Ishikawa (cell line): ENCODE measurements at regions not wholly inside any gene's neighbourhood (a gene's known extent, or its start where the extent isn't known, plus 50 kb on each side); places are given as distances from the start of the nearest gene placed in this dataset.

ENCODE experiments used
- CEBPB ChIP-seq: IDR thresholded peaks from 2 replicates; pipeline ENCODE4 v1.6.1; 2012
- CREB1 ChIP-seq: IDR thresholded peaks from 2 replicates; pipeline ENCODE4 v1.6.1; 2012; ENCODE audit warnings: low read depth
- EGR1 ChIP-seq: IDR thresholded peaks from 2 replicates; pipeline ENCODE4 v1.6.1; 2012
- EP300 ChIP-seq: IDR thresholded peaks from 2 replicates; pipeline ENCODE4 v1.6.1; 2012; ENCODE audit warnings: borderline replicate concordance
- FOXM1 ChIP-seq: IDR thresholded peaks from 2 replicates; pipeline ENCODE4 v1.6.1; 2012; ENCODE audit warnings: low read depth, borderline replicate concordance
- MAX ChIP-seq: IDR thresholded peaks from 2 replicates; pipeline ENCODE4 v1.6.1; 2012
- NFIC ChIP-seq: IDR thresholded peaks from 2 replicates; pipeline ENCODE4 v1.6.1; 2012
- RAD21 ChIP-seq: IDR thresholded peaks from 2 replicates; pipeline ENCODE4 v1.6.1; 2012; ENCODE audit warnings: low read depth
- REST ChIP-seq: IDR thresholded peaks from 2 replicates; pipeline ENCODE4 v1.6.1; 2012; ENCODE audit warnings: low read depth, mild to moderate bottlenecking
- TAF1 ChIP-seq: IDR thresholded peaks from 2 replicates; pipeline ENCODE4 v1.6.1; 2012; ENCODE audit warnings: low read depth, mild to moderate bottlenecking
- TCF12 ChIP-seq: IDR thresholded peaks from 2 replicates; pipeline ENCODE4 v1.6.1; 2012; ENCODE audit warnings: low read depth
- TEAD4 ChIP-seq: IDR thresholded peaks from 2 replicates; pipeline ENCODE4 v1.6.1; 2012
- YY1 ChIP-seq: IDR thresholded peaks from 2 replicates; pipeline ENCODE4 v1.6.1; 2012; ENCODE audit warnings: low read depth
- ZBTB7A ChIP-seq: IDR thresholded peaks from 2 replicates; pipeline ENCODE4 v1.6.1; 2012; ENCODE audit warnings: low read depth
- TF ChIP-seq, protein P1 (sequence below): IDR thresholded peaks from 2 replicates; pipeline ENCODE4 v1.6.1; 2012

- TF ChIP-seq TAF1 (no peak), ZBTB7A (no peak), RAD21 (no peak), EP300 (no peak), TEAD4 (no peak), REST (no peak), CEBPB (no peak), NFIC (no peak), FOXM1 (no peak), MAX (no peak), CREB1 (no peak), TCF12 (no peak), YY1 (no peak), EGR1 (no peak)
- TF ChIP-seq, protein P1, sequence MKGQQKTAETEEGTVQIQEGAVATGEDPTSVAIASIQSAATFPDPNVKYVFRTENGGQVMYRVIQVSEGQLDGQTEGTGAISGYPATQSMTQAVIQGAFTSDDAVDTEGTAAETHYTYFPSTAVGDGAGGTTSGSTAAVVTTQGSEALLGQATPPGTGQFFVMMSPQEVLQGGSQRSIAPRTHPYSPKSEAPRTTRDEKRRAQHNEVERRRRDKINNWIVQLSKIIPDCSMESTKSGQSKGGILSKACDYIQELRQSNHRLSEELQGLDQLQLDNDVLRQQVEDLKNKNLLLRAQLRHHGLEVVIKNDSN = no peak
Observed at GRCh38 chr3:107943786-107944523, 146.9 kb downstream of the CD47 start.

GRCh38 chr3:107942951-107943749, 147.7 kb downstream of the CD47 start:
- TF ChIP-seq FOXM1 (no peak), REST (no peak), ZBTB7A (no peak), MAX (no peak), CEBPB (no peak), YY1 (no peak), NFIC (no peak), TAF1 (no peak), CREB1 (no peak), TEAD4 (no peak), TCF12 (no peak), RAD21 (no peak), EP300 (no peak), EGR1 (no peak)
- TF ChIP-seq, protein P1 = no peak

DNA sequence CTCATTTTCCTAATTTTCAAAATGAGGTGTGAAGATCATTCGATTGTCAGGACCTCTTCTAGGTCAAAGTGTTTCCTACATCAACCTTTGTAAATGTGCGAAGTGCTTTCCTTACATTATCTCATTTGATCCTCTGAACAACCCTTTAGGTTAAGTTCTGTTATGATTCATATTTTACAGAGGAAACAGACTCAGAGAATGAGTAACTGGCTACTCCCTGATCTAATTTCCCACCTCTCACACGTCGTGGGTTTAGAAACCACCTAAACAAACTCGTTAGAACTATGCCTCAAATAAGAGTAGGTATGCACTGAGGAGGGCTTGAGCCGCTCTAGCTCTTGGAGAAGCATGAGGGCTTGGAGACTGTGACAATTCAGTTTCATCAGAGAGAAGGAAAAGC, 148.6 kb downstream of the CD47 start:
- TF ChIP-seq TEAD4 (no peak), EP300 (no peak), RAD21 (no peak), ZBTB7A (no peak), TCF12 (no peak), MAX (no peak), NFIC (no peak), CREB1 (no peak), YY1 (no peak), FOXM1 (no peak), CEBPB (no peak), EGR1 (no peak), REST (no peak), TAF1 (no peak)
- TF ChIP-seq, protein P1 = no peak
